Mucosa of rectum (tissue), 2 donors: ENCODE measurements at regions not wholly inside any gene's neighbourhood (a gene's known extent, or its start where the extent isn't known, plus 50 kb on each side); places are given as distances from the start of the nearest gene placed in this dataset.
"Not testable (repeated sequence)": the region's sequence is repeated elsewhere in the genome, so short reads cannot be mapped to it uniquely, and the experiment has no call there.

Source experiments
- H3K27ac ChIP-seq, 2 donors: one replicate each; pipeline ENCODE4 v1.7.0; 2013; ENCODE audit warnings: inconsistent platforms in 2 of 2, low read depth in 2 of 2, low read length in 2 of 2
- H3K27me3 ChIP-seq, 2 donors: one replicate each; pipeline ENCODE4 v1.7.0; 2013; ENCODE audit warnings: low read length in 2 of 2; ENCODE audit not compliant: control insufficient read depth in 2 of 2, insufficient read depth in 2 of 2
- H3K36me3 ChIP-seq, 2 donors: one replicate each; pipeline ENCODE4 v1.7.0; 2013; ENCODE audit warnings: low read length in 2 of 2; ENCODE audit not compliant: control insufficient read depth in 2 of 2, insufficient read depth in 2 of 2
- H3K4me1 ChIP-seq, 2 donors: one replicate each; pipeline ENCODE4 v1.7.0; 2013; ENCODE audit warnings: low read length in 2 of 2, mild to moderate bottlenecking in 1 of 2; ENCODE audit not compliant: control insufficient read depth in 2 of 2, insufficient read depth in 2 of 2
- H3K4me3 ChIP-seq, 2 donors: one replicate each; pipeline ENCODE4 v1.7.0; 2013; ENCODE audit warnings: low read length in 2 of 2
- H3K9ac ChIP-seq, 2 donors: one replicate each; pipeline ENCODE4 v1.7.0; 2013; ENCODE audit warnings: low read length in 2 of 2, low read depth in 1 of 2, mild to moderate bottlenecking in 1 of 2
- H3K9me3 ChIP-seq, 2 donors: one replicate each; pipeline ENCODE4 v1.7.0; 2013; ENCODE audit warnings: low read length in 2 of 2; ENCODE audit not compliant: control insufficient read depth in 2 of 2
- donor health status: healthy.
- donor health status: Normal muscosa, but diverticular disease.

GRCh38 chr6:48985025-48985424 lies 478.0 kb downstream of the MMUT start:
- H3K27me3 ChIP-seq = no peaks in the 10 kb centered on the region
- no peaks in the 10 kb centered on the region for H3K36me3 ChIP-seq
- H3K27ac ChIP-seq = no peak overlapping the region
- H3K4me1 ChIP-seq = no peaks in the 10 kb centered on the region
- peaks cover 0 to 3% of the 10 kb centered on the region in 2 donors for H3K9me3 ChIP-seq
- no peak overlapping the region for H3K9ac ChIP-seq
- H3K4me3 ChIP-seq = no peak overlapping the region

- not testable (repeated sequence) for H3K4me3 ChIP-seq, H3K9me3 ChIP-seq, H3K4me1 ChIP-seq, H3K9ac ChIP-seq, H3K27ac ChIP-seq, H3K36me3 ChIP-seq, H3K27me3 ChIP-seq
Measured at GRCh38 chr6:48983968-48984367, 479.1 kb downstream of the MMUT start.

GRCh38 chr6:48983377-48983776 lies 479.7 kb downstream of the MMUT start:
- Histone ChIP-seq H3K27me3 (no peaks in the 10 kb centered on the region), H3K9ac (no peak overlapping the region), H3K9me3 (no peaks in the 10 kb centered on the region), H3K36me3 (no peaks in the 10 kb centered on the region), H3K27ac (no peak overlapping the region), H3K4me3 (no peak overlapping the region), H3K4me1 (no peaks in the 10 kb centered on the region)

GRCh38 chr6:48979806-48980205 lies 483.2 kb downstream of the MMUT start:
- H3K4me1 ChIP-seq = no peaks in the 10 kb centered on the region

GRCh38 chr6:48979085-48979484 lies 484.0 kb downstream of the MMUT start:
- Histone ChIP-seq H3K4me1 (no peaks in the 10 kb centered on the region), H3K4me3 (no peak overlapping the region), H3K9ac (no peak overlapping the region), H3K36me3 (no peaks in the 10 kb centered on the region), H3K27ac (no peak overlapping the region), H3K9me3 (no peaks in the 10 kb centered on the region), H3K27me3 (no peaks in the 10 kb centered on the region)

More at GRCh38 chr6:48979806-48980205, 483.2 kb downstream of the MMUT start:
- no peak overlapping the region for H3K27ac ChIP-seq
- H3K36me3 ChIP-seq = no peaks in the 10 kb centered on the region
- no peak overlapping the region for H3K9ac ChIP-seq
- no peak overlapping the region for H3K4me3 ChIP-seq
- H3K27me3 ChIP-seq = no peaks in the 10 kb centered on the region
- no peaks in the 10 kb centered on the region for H3K9me3 ChIP-seq

- Histone ChIP-seq H3K4me3 (no peak overlapping the region), H3K4me1 (no peaks in the 10 kb centered on the region), H3K27me3 (no peaks in the 10 kb centered on the region), H3K9me3 (no peaks in the 10 kb centered on the region), H3K9ac (no peak overlapping the region), H3K36me3 (no peaks in the 10 kb centered on the region), H3K27ac (no peak overlapping the region)
Measured at GRCh38 chr6:48978016-48978415, 485.0 kb downstream of the MMUT start.

- H3K27ac ChIP-seq = no peak overlapping the region
- no peaks in the 10 kb centered on the region for H3K4me1 ChIP-seq
- H3K9me3 ChIP-seq = no peaks in the 10 kb centered on the region
- no peak overlapping the region for H3K9ac ChIP-seq
- H3K36me3 ChIP-seq = no peaks in the 10 kb centered on the region
- H3K4me3 ChIP-seq = no peak overlapping the region
- no peaks in the 10 kb centered on the region for H3K27me3 ChIP-seq
Measured at GRCh38 chr6:48977573-48977972, 485.5 kb downstream of the MMUT start.

- no peak overlapping the region for H3K27ac ChIP-seq
- no peak overlapping the region for H3K4me3 ChIP-seq
- H3K9ac ChIP-seq = no peak overlapping the region
- no peaks in the 10 kb centered on the region for H3K9me3 ChIP-seq
- no peaks in the 10 kb centered on the region for H3K36me3 ChIP-seq
- no peaks in the 10 kb centered on the region for H3K27me3 ChIP-seq
- H3K4me1 ChIP-seq = no peaks in the 10 kb centered on the region
Measured at GRCh38 chr6:48973491-48973890, 489.6 kb downstream of the MMUT start.

GRCh38 chr6:48961781-48962415 lies 501.2 kb downstream of the MMUT start:
- H3K4me3 ChIP-seq = no peak overlapping the region
- no peaks in the 10 kb centered on the region for H3K27me3 ChIP-seq
- no peak overlapping the region for H3K9ac ChIP-seq
- no peaks in the 10 kb centered on the region for H3K36me3 ChIP-seq
- H3K4me1 ChIP-seq = no peaks in the 10 kb centered on the region
- H3K9me3 ChIP-seq = no peaks in the 10 kb centered on the region
- no peak overlapping the region for H3K27ac ChIP-seq

GRCh38 chr6:48959251-48960060 lies 503.6 kb downstream of the MMUT start:
- Histone ChIP-seq H3K4me1 (no peaks in the 10 kb centered on the region), H3K27ac (no peak overlapping the region), H3K36me3 (no peaks in the 10 kb centered on the region), H3K27me3 (no peaks in the 10 kb centered on the region), H3K9me3 (no peaks in the 10 kb centered on the region), H3K4me3 (no peak overlapping the region), H3K9ac (no peak overlapping the region)
